ENCODE measurements at regions not wholly inside any gene's neighbourhood (a gene's known extent, or its start where the extent isn't known, plus 50 kb on each side); places are given as distances from the start of the nearest gene placed in this dataset.

- TF ChIP-seq CREB1 (IDR thresholded peaks at IDR 0.05; ENCODE audit: low read depth) (no peak), TAF1 (IDR thresholded peaks at IDR 0.05; ENCODE audit: low read depth) (no peak), USF1 (IDR thresholded peaks at IDR 0.05) (no peak), REST (IDR thresholded peaks at IDR 0.05; ENCODE audit: low read depth) (no peak), FOXM1 (IDR thresholded peaks at IDR 0.05; ENCODE audit: borderline replicate concordance, low read depth) (no peak), ZBTB7A (IDR thresholded peaks at IDR 0.05; ENCODE audit: low read depth) (no peak), CEBPB (IDR thresholded peaks at IDR 0.05) (no peak), EGR1 (IDR thresholded peaks at IDR 0.05) (no peak), TEAD4 (IDR thresholded peaks at IDR 0.05) (no peak), RAD21 (IDR thresholded peaks at IDR 0.05; ENCODE audit: low read depth) (no peak)
These were observed 144.5 kb upstream of the TMEM72 start for GRCh38 chr10:44766631-44767030.

- TF ChIP-seq MAX (IDR thresholded peaks at IDR 0.05) (no peak), TCF12 (IDR thresholded peaks at IDR 0.05; ENCODE audit: low read depth) (no peak), RAD21 (IDR thresholded peaks at IDR 0.05; ENCODE audit: low read depth) (no peak), TEAD4 (IDR thresholded peaks at IDR 0.05) (no peak), USF1 (IDR thresholded peaks at IDR 0.05) (no peak), ZBTB7A (IDR thresholded peaks at IDR 0.05; ENCODE audit: low read depth) (no peak), REST (IDR thresholded peaks at IDR 0.05; ENCODE audit: low read depth) (no peak), CEBPB (IDR thresholded peaks at IDR 0.05) (no peak), EGR1 (IDR thresholded peaks at IDR 0.05) (no peak), YY1 (IDR thresholded peaks at IDR 0.05; ENCODE audit: low read depth) (no peak), FOXM1 (IDR thresholded peaks at IDR 0.05; ENCODE audit: borderline replicate concordance, low read depth) (no peak), EP300 (IDR thresholded peaks at IDR 0.05; ENCODE audit: borderline replicate concordance) (no peak), NFIC (IDR thresholded peaks at IDR 0.05) (no peak), CREB1 (IDR thresholded peaks at IDR 0.05; ENCODE audit: low read depth) (no peak), TAF1 (IDR thresholded peaks at IDR 0.05; ENCODE audit: low read depth) (no peak)
These were observed 141.7 kb upstream of the TMEM72 start for GRCh38 chr10:44769450-44769849.

- TF ChIP-seq RAD21 (IDR thresholded peaks at IDR 0.05; ENCODE audit: low read depth) (no peak), FOXM1 (IDR thresholded peaks at IDR 0.05; ENCODE audit: borderline replicate concordance, low read depth) (no peak), REST (IDR thresholded peaks at IDR 0.05; ENCODE audit: low read depth) (no peak), MAX (IDR thresholded peaks at IDR 0.05) (no peak), TEAD4 (IDR thresholded peaks at IDR 0.05) (no peak), CREB1 (IDR thresholded peaks at IDR 0.05; ENCODE audit: low read depth) (no peak), TCF12 (IDR thresholded peaks at IDR 0.05; ENCODE audit: low read depth) (no peak), EGR1 (IDR thresholded peaks at IDR 0.05) (no peak), USF1 (IDR thresholded peaks at IDR 0.05) (no peak), YY1 (IDR thresholded peaks at IDR 0.05; ENCODE audit: low read depth) (no peak), TAF1 (IDR thresholded peaks at IDR 0.05; ENCODE audit: low read depth) (no peak), ZBTB7A (IDR thresholded peaks at IDR 0.05; ENCODE audit: low read depth) (no peak), NFIC (IDR thresholded peaks at IDR 0.05) (no peak), CEBPB (IDR thresholded peaks at IDR 0.05) (no peak)
These were observed 139.7 kb upstream of the TMEM72 start for GRCh38 chr10:44771233-44771995.

- no peak for TF ChIP-seq EP300 (IDR thresholded peaks at IDR 0.05; ENCODE audit: borderline replicate concordance)
- no peak for TF ChIP-seq TEAD4 (IDR thresholded peaks at IDR 0.05)
These were observed 137.6 kb upstream of the TMEM72 start for GRCh38 chr10:44773565-44773964.
